HG02938 (cell line): ENCODE measurements at regions not wholly inside any gene's neighbourhood (a gene's known extent, or its start where the extent isn't known, plus 50 kb on each side); places are given as distances from the start of the nearest gene placed in this dataset.
"Not testable (repeated sequence)": the region's sequence is repeated elsewhere in the genome, so short reads cannot be mapped to it uniquely, and the experiment has no call there.

Experiments
- ATAC-seq: cut with Tn5 transposase; IDR thresholded peaks from one replicate; pipeline ENCODE4 v1.9.1; 2021; ENCODE audit warnings: mild to moderate bottlenecking, moderate library complexity; ENCODE audit not compliant: unreplicated experiment

DNA sequence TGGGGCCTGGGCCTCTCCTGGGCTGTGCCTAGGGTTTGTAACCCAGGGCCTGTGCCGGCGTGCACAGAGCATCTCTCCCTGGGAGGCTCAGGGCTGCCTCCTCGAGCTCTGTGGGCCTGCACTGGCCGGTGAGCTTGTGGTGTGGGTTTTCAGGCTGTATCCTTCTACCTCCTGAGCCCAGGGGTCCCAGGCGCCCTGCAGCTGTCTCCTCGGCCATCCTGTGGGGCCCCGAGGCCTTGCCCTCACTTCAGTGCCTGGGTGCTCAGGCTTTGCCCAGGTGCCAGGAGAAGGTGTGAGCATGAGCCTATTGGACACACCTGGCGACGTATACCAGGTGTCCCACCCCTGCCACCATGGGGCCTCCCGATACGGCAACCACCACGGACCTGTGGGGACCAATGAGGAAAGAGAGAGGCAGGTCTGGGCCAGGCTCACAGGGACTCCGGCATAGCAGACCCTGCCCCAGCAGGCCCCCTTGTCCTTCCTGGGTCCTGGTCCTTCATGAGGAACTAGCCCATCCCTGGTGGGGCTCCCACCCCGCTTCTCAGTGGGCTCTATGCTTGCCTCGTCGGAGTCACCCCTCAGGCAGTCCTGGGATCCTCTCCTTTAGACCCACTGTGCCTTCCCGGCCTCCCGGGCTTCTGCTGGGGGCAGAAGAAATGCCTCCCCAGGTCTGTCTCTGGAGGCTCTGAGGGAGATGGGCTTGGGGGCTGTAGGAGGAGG lies 400.2 kb downstream of the TMEM121 start:
- ATAC-seq = no peak

DNA sequence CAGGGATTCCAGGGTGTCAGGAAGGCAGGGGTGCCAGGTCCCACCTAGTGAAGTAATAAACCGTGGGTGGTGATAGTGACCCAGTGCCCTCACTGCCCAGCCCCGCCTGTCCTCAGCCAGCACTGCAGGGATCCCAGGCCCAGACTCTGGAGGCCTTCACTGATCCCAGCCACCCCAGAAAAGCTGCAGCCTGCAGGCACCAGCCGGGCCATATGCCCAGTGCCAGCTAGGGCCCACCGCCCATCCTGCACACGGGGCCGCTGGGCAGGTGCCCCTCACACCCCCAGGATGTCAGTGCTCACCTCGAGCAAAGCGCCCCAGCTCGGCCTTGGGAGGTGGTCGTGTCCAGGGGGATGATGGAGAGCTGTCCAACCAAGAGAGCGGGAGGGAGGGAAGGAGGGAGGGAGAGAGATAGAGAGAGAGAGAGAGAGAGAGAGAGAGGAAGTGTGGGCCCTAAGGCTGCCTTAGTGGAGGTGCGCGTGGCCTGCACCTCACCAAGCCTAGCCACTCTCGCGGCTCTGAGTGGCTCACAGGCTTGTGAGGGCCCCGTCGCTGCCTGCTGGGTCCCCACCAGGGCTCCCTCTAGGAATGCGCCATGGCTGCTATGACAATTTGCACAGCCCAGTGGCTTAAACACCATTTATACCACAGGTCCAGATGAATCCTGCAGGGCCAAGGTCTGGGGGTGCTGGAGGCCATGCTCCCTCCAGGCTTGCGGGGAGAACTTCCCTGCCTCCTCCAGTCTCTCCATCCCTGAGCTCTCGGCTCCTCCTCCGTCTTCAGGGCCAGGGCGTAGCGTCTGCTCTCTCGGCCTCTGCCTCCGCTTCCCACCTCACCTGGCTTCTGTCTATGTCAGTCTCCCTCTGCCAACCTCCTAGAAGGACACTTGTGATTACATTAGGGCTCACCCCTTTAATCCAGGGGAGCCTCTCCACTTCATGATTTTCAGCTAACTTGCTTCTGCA lies 401.0 kb downstream of the TMEM121 start:
- no peak for ATAC-seq

- not testable (repeated sequence) for ATAC-seq
Measured at GRCh38 chr14:105928171-105929111, 402.1 kb downstream of the TMEM121 start.

DNA sequence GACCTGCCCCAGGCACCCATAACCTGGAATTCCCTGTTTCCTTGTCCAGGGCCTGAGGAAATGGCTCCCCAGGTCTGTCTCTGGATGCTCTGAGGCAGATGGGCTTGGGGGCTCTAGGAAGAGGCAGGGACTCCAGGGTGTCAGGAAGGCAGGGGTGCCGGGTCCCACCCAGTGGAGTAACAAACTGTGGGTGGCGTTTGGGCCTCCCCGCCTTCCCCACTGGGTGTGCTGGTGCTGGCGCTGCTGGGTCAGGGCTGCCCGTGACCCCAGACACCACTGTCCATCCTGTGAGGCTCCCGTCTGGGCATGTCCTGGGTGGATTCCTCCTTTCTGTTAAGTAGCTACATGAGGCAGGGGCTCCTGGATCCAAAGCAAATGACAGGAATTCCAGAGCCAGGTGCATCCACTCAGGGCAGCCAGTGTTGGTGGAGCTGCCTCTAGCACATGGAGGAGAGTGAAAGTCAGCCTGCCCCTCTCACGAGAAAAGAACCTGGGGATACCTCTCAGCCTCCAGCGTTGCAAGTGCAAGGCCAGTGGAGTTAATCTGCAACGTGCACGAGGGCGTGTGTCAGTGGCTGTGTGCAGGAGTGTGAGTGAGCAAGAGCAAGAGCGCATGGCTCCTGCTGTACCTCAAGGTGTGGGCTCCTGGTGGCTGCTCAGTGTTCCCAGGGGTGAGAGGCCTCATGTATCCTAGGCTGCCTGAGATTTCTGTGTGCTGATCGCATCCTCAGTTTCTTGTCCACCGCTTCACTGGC lies 403.1 kb downstream of the TMEM121 start:
- ATAC-seq = no peak

GRCh38 chr14:105930572-105930971 lies 404.2 kb downstream of the TMEM121 start:
- ATAC-seq = no peak

DNA sequence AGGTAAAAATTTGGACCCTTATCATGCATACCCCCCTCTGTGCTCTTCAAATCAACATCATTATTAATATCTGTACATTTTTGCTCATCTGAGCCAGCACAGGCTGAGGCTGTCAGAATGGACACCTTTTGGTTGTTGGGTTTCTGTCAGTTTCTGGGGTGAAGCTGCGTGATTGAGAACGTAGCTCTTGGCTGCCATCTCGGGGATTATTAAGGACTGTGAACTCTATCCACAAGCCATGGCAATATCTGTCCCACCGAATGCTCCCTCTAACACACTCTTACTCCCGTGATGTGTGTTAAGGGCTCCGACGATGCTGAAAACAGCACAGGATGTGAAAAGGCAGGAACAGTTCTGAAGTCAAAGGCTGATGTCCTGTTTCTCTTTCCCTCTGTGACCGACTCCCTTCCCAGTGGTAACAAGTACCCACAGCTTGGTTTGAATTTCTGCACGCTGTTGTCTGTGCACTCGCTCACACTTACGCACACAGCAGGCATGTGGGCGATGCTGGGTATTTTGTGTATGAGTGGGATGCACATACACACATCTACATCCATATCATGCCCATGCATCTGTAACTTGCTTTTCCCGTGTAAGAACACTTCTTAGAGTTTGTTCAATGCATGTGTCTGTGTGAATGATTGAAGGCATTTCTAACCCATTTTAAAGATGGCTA lies 405.6 kb downstream of the TMEM121 start:
- no peak for ATAC-seq

DNA sequence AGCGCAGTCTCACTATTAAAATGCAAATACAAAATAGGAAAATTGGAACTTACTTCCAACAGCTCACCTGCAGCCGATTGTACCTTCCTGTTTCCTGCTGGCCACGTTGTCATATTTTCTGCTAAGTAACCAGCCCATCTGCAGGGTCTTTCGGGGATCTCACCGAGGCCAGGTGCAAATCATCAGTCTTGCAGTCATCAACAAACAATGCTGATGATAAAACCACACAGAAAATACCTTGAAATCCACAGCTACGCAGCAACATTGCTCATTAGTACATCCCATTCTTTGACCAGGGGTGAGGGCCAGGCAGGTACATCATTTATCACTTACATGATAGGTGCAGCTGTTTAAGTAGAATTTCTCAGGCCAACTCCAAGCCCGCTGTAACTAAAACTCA lies 406.9 kb downstream of the TMEM121 start:
- ATAC-seq = no peak

DNA sequence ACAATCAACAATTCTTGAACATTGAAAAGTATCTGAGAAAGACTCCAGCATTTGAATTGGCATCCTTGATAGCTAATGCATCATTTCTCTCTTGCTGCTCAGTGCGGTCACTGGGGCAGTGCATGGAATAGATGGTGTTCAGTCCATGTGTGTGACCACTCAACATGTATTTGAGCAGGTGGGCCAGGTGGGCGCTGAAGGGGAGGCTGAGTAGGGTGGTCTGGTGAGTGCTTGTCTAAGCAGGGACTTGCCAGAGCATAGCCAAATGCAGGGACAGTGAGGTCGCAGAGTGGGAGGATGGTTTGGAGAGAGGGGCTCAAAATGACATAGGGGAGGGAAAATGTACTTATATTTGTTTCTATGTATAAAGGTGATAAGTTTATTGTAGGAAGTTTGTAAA lies 409.0 kb downstream of the TMEM121 start:
- ATAC-seq = no peak

DNA sequence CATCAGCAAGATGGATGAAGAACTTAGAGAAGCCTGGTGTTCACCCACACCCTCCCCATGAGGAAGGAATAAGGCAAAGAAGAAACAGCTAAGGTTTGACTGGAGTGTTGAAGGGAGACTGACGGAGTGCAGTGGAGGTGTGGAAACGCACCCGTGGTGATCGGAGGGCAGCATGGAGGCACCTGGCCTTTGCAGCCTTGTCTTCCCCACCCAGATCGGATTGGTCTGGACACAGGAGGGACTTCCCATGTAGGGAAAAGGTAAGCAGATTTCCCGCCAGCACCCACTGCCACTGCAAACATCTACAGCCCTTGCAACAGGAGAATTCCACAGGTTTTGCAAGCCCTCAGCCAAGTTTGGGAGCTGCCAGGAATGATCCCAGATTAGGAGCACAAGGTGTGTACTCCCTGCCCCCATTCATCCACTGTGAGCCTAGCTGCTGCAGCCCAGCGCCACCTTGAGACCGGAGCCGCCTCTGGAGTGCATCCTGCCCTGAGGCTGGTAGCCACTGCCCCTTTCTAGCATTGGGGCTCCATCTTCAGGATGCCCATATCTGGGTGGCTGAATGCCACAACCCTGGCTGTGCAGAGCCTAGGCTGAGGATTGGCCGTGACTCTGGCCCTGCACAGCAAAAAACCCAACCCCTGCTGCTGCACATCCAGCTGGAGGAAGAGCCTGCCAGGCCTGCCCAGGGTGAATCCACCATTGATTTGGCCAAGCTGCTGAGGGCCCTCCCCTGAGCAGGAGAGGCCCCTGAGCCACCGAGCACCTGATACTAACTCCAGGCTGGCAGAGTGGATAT lies 411.1 kb downstream of the TMEM121 start:
- no peak for ATAC-seq

- ATAC-seq = no peak
Measured at GRCh38 chr14:105938055-105938863, 411.9 kb downstream of the TMEM121 start.

GRCh38 chr14:105938959-105939358 lies 412.6 kb downstream of the TMEM121 start:
- ATAC-seq = no peak

GRCh38 chr14:105939810-105940508 lies 413.6 kb downstream of the TMEM121 start:
- ATAC-seq = no peak

GRCh38 chr14:105940534-105941225 lies 414.3 kb downstream of the TMEM121 start:
- ATAC-seq = no peak

DNA sequence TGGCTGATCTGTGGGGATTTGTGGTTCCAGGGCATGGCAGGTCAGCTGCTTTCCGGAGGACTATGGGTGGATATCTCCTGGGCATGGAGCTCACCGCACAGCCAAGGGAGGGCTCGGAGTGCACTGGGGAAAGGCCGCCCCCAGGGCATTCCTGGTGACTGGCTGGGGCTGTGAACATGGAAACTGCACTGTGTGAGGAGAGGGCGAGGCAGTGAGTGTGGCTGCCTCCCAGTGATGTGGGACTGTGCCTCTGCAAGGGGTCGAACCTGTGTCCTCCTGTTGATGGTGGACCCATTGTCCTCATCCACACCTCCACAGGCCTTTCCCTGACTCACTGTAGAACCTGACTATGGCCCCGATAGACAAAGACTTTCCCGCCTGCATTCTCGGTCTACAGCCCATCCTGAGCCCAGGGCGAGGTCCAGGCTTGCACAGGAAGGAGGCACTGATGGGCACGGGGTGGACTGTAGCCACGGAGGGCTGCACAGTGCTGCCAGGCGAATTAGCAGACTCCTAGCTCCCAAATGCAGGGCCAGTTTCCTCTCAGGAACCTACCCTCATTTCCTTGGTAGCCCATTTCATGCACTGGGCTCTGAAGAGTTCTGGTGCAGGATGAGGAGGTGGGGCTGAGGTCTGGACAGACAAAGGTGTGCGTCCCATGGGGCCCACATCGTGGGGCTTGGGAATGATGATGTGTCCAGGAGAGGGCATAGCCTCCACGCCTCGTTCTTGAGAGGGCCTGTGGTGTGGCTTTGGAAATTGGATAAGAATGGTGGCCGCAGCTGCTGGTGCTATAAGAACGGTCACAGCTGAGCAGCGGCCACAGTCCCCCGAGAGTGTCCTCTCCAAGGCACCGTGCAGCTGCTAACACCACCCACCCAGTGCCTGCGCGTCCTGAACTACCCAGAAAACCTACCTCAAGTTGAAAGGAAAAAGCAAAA lies 415.1 kb downstream of the TMEM121 start:
- ATAC-seq = no peak

DNA sequence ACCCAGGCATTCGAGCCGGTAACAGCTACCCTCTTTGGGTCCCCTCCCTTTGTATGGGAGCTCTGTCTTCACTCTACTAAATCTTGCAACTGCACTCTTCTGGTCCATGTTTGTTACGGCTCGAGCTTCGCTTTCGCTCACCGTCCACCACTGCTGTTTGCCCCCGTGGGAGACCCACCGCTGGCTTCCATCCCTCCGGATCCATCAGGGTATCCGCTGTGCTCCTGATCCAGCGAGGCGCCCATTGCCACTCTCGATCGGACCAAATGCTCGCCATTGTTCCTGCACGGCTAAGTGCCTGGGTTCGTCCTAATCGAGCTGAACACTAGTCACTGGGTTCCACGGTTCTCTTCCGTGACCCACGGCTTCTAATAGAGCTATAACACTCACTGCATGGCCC lies 416.3 kb downstream of the TMEM121 start:
- not testable (repeated sequence) for ATAC-seq
